ENCODE measurements at regions not wholly inside any gene's neighbourhood (a gene's known extent, or its start where the extent isn't known, plus 50 kb on each side); places are given as distances from the start of the nearest gene placed in this dataset.

DNA sequence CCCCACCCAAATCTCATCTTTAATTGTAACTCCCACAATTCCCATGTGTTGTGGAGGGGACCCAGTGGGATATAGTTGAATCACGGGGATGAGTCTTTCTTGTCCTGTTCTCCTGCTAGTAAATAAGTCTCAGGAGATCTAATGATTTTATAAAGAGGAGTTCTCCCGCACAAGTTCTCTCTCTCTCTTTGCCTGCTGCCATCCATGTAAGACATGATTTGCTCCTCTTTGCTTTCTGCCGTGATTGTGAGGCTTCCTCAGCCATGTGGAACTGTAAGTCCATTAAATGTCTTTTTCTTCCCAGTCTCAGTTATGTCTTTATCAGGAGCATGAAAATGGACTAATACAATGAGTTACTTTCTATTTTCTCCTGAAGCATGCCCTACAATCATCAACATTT is 1158.5 kb downstream of the CDH18 start:
- no peak for DNase-seq

DNA sequence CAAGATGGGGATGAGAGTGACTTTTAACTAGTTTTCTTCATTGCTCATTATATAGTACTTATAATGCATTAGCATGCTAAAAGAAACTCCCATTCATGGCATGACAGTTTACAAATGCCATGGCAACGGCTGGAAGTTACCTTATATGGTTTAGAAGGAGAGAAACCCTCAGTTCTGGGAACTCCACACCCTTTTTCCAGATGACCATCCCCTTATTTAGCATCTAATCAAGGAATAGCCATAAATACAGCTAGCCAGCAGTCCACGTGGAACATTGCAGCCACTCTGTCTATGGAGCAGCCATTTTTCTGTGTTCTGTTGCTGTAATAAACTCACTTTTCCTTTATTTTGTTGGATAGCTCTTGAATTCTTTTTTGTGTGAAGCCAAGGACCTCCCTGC is 1137.8 kb downstream of the CDH18 start:
- no peak for DNase-seq

DNA sequence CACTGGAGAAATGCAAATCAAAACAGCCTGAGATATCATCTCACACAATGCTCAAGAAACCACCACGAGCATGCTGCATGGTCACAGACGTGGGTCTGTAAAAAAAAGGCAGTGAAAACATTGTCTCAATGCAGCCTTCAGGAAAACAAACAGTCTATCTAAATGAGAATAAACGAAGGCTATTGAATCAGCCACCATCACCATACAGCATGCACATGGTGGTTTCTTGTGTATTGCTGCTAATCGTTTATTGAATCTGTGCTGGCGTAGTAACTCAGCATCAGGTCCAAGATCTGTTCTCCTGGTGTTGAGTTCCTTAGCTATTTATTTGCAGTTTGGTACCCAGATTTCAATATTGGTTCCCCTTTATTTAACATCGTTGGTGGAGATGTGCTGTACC is 1115.0 kb downstream of the CDH18 start:
- no peak for DNase-seq

DNA sequence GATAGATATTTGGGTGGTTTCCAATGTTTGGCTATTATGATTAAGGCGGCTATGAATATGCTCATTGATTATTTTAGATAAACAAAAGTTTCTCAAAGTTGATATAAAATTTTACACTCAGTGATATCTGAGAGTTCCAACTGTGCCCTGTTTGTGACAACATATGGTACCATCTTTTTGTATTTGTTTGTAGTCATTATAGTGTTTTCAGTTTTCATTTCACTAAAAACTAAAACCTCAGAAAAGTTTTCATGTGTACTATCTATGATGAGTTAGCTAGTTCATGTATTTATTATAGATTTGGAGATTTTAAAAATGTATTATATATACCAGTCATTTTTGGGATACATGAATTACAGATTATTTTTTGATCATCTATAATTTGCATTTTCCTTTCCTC is 1111.4 kb downstream of the CDH18 start:
- DNase-seq: no peak

DNA sequence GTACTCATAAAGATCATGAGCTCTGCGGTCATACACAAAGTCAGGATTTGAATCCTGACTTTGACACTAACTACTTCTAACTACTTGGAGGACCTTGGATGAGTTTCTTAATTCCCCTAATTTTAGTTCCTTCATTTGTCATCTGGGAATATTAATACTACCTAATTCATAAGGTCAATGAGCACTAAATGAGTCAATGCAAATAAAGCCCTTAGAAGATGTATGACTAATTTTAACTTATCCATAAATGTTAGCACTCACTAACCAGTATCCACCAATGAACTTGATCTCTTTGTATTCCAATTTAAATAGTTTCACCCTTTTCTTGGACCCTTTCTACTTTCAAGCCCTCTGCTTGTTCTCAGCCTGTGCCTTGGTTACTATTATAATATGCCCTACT is 1106.4 kb downstream of the CDH18 start:
- no peak for DNase-seq

DNA sequence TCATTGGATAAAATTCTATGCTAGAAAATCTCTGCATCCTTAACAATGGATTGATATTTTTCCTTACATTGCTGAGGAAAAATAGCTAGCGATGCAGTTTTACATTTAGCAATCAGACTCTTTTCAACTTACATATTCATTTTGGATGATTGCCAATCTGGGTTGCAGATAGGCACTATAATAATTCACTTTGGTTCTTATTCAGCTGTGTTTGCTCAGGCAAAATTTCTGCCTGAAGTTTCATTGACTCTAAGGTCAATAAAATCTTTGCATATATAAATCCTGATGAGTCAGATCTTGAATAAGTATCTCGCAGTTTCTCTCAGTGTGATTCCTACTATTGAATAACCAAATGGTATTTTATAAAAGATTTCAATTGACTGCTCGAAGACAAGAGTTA is 1105.8 kb downstream of the CDH18 start:
- no peak for DNase-seq

DNA sequence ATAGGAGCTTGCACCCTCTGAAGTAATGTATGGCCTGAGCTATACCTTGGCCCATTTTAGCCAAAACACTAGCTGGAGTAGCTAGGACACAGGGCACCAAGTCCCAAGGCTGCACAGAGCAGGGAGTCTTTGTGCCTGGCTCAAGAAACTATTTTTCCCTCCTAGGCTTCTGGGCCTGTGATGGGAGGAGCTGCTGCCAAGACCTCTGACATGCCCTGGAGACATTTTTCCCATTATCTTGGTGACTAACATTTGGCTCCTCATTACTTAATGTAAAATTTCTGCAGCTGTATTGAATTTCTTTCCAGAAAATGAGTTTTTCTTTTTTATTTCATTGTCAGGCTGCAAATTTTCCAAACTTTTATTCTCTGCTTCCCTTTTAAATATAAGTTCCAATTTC is 1099.2 kb downstream of the CDH18 start:
- no peak for DNase-seq

DNA sequence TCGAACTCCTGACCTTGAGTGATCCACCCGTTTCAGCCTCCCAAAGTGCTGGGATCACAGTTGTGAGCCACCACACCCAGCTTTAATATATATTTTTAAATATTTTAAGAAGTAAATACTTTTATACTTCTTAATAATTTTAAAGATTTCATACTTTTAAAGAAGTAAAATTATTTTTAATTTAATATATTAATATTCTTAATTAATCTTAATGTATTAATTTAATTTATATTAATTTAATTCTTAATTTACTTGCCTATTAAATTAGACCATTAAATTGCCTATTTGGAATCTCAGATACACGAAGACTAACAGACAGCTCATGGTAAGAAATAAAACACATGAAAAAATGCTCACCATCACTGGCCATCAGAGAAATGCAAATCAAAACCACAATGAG is 1087.4 kb downstream of the CDH18 start:
- no peak for DNase-seq

DNA sequence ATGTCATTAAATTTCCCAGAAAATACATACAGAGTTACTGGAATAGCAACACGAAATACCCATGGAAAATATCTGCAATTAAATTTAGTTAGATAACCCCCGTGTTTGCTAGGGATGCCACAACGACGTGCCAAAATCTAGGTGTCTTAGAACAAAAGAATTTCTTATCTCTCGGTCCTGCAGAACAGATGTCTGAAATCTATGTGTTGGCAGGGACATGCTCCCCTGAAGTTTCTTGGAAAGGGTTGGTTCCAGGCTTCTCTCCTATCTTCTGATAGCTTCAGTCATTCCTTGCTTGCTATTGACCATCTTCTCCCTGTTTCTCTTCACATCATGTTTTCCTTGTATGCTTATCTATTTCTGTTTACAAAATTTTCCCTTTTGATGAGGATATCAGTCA is 1067.0 kb downstream of the CDH18 start:
- DNase-seq: no peak

DNA sequence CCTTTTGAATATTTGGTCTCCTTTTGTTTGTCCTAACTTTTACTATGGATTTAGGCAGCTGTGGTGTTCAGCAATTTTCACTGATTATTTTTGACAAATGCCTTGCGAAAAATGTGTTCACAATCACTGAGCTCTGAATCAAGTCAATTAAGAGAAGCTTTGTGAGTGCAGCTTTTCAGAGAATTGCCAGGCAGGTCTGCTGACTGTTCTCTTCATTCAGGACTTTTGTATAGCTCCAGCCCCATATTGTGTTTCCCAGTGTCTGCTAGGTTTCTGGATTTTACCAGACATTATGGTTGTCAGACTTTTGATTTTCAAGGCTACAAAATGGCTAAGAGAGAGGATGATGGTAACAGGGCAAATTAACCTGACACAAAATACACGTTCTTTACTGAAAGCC is 1055.9 kb downstream of the CDH18 start:
- DNase-seq: no peak

DNA sequence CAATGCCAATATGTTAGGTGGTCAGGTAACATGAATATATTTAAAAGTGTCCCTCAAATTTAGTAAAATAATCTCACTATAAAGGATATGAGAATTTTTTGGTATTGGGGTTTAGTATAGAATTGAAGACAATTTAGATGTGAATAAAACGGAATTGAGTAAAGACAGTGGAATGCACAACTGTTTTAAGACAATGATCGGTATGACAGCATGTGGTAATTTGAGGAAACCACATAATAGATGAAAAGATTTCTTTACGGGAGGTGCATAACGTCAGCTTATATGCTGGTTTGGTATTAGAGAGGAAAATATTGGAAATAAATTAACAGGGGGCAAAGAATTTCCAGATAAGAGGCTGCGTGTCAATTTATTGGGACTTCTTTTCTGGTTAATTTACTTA is 1043.2 kb downstream of the CDH18 start:
- DNase-seq: no peak

DNA sequence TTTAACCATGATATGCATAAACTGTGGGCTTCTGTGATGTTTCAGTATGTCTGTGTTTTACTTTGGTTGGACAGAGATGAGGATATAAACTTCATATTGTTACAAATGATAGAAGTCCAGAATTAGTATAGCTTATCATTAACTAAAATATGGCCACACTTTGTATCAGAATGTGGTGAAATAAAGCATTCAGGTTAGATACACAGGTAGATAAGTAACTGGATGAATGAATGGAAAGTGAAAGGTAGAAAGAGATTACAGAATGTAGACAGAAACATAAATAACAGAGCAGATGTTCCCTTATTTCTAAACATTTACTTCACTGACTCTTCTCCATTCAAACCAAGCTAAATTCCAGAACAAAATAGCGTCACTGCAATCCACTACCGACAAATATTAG is 1033.8 kb downstream of the CDH18 start:
- DNase-seq: no peak

DNA sequence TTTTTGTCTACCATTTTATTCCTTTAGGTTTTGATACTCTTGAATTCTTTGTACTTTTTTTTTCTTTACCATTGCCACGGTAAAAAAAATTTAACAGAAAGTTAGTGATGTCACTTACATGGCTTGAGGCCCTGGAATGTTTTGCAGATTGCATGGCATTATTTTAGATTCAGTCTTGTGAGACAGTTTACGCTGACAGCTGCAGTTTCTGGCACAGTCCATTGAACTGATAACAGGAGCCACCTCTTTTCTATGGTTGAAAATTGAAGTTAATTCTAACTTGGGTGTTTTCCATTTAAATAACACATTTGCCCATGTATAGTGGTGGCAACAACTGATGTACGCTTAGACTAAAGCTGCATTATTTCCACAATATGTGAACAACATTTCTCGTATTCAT is 1028.5 kb downstream of the CDH18 start:
- DNase-seq: no peak

DNA sequence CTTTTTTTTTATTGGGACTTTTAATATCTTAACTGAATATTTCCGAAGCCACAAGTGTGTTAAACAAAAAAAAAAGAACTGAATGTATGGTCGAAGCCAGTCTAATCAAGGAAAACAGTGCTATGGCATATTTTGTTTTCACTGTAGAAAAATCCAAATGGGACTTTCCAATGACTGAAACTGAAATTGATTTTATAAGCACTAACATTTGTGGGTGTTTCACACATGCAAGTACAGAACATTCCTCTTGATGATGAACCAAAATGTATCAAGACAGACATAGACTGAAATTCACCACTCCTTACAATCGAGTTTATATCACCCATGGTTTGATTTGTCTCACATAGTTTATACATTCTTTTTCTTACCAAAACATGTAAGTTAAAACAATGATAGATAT is 1026.8 kb downstream of the CDH18 start:
- DNase-seq: no peak

DNA sequence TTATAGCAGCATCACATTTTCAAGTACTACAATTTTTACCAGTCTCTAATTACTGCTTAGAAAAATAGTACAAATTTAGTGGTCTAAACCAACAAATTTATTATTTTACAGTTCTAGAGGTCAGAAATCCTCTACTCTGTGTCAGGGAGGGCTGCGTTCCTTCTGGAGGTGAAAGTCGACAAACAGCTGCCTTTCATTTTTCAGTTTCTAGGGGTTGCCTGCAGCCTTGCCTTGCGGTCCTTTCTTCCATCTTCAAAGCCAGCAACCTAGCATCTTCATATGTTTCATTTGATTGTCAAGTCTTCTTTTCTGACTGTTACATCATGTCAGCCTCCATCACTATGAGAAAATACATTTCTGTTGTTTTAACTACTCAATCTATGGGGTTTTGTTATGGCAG is 1022.1 kb downstream of the CDH18 start:
- DNase-seq: no peak

DNA sequence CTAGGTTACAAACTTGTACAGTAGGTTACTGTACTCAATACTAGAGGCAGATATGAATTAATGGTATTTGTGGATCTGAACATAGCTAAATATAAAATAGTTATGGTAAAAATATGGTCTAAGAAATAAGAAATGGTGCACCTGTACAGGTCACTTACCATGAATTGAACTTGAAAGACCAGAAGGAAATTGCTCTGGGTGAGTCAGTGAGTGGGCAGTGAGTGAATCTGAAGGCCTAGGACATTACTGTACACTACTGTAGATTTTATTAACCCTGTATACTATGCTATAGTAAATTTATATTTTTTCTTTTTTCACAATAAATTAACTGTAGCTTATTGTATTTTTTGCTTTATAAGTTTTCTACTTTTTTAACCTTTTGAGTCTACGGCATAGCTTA is 1020.4 kb downstream of the CDH18 start:
- no peak for DNase-seq

DNA sequence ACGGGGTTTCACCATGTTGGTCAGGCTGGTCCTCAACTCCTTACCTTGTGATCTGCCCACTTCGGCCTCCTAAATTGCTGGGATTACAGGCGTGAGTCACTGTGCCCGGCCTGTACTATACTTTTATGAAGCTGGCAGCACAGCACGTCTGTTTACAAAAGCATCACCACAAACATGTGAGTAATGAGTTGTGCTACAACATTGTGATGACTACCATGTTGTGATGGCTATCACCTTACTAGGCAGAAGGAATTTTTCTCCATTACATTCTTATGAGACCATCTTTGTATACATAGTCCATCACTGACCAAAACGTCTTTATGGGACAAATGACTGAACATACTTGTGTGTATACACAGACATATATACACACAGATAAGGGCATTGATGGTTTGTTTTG is 1019.0 kb downstream of the CDH18 start:
- no peak for DNase-seq

DNA sequence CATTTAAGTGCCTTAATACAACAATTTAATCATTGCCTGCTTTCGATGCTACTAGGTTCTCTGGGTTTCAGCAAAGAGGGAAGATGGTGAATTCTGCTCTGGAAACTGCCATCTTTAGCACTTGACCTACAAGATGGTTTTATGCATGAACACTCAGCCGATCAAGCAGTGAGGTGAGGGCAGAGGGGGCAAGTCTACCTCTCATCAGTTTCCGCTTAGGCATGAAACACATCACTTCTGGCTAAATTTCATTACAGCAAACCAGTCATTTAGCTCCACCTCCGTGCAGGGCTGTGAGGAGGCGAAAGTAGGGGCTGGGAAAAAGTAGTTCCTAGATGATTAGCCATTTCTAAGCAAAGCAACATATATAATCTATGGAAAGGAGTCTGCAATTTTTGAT is 1018.0 kb downstream of the CDH18 start:
- DNase-seq: no peak

DNA sequence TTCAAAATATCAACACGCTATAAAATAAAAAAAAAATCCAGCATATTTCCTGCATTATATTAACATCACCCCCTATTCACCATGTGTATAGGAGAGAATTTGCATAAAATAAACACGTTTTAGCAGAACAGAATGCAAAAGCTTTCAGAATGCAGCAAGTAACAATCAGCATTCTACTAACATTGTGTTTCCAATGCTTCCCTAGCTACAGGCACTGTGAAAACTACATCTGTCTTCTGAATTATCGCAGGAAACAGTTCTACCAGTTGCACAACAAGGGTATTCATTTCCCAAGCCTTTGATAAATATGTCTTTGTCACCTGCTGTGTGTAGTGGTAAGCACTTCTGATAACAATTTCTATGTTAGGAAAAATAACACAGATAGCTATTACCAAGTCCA is 1015.8 kb downstream of the CDH18 start:
- no peak for DNase-seq

DNA sequence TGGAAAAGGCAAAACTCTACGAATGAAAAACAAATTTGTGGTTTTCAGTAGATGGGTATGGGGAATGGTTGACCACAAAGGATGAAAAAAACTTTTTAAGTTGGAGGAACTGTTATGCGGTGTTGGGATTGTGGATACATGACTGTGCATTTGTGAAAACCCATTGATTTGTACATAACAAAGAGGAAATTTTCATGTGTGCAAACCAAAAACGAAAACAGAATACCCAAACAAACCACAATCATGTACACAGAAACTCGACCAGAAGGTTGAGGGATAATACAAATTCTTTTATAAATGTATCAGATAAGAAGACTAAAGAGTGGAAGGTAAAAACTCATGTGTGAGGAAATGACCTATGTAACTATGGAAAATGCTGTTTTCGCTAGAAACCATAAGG is 1012.4 kb downstream of the CDH18 start:
- DNase-seq: no peak

DNA sequence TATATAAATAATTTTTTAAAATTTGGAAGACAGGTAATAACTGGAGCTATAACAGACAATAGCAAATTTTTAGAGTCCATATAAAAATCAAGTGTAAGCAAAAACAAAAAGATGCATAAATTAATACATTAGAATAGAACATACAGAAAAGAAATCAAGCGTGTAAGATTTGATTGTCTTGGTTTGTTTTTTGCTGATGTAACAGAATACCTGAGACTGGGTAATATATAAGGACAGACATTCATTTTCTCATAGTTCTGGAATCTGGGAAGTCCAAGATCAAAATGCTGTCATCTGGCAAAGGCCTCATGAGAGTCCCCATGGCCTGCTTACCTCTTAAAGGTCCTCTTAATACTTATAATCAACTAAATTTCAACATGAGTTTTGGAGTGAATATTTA is 1010.1 kb downstream of the CDH18 start:
- no peak for DNase-seq

DNA sequence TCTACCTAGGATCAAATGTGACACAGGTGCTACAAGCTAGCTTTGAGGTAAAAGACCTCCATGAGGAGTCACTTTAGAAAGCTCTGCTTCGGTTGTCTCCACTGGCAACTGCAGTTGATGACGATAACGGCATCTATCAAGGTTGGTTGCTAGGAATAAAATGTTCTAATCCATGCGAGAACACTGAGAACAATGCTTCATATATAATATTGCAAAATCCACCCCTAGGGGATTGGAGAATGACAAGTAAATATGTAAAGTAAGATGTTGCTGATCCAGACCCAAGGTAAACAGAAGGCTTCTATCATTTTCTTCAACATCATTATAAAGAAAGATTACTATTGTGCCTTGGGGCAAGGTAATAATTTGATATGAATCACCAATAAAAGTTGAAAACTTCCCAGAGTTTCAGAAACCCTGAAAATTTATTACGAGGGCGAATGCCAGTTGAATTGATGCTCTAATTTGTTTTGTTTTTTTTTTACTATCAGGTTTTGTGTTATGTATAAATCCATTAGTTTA is 1003.4 kb downstream of the CDH18 start:
- DNase-seq: no peak

DNA sequence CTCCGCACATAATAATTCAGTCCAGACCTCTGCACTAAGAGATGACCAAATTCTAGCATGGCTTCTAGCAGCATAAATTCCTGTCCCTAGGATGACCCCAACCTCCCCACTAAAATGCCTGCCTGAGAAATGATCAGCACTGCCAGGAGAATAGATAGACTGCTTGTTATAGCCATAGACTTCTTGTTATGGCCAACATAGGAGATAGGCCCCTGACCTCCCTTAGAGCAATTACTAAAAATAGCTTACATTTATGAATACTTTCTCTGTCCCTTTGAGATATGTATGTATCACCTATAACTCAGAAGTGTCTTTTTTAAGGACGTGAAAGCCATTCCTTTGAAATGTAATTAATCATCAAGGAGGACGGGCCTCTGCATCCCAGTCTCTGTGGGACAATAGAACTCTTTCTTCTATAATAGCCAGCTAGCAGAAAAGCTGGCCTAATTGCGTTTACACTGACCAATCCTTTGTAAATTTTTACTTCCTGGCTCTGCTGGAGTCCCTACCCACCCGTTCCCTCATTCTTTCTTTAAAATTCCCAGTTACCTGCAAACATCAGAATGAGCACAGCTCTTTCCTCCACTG is 1002.7 kb downstream of the CDH18 start:
- no peak for DNase-seq

DNA sequence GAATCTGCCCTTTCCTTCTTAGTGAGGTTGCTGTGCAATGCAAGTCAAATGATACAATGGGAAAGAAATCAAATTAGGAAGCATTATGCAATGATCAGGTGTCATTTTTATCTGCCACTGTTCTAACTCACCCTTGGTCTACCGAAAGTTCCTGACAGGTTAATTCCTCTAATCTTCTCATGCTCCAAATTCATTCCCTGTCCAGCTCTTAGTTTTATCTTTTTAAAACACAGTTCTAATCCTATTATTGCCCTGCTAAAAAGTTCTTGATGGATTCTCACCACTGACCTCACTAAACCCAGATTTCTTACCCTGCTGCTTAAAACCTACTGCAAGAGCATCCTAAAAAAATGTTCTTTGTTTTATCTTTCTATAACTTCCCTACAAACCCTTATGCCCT is 1000.9 kb downstream of the CDH18 start:
- no peak for DNase-seq

DNA sequence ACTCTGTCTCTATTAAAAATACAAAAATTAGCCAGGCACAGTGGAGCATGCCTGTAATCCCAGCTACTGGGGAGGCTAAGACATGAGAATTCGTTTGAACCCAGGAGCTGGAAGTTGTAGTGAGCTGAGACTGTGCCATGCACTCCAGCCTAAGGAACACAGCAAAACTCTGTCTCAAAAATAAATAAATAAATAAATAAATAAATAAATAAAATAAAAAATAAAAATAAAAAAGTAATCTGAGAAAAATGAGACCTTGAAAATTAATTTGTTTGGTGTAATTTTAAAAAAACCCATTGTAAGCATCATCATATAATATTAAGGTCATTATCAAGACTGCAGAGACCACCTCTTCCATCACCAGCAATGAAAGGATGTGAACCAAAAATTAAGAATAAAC is 997.1 kb downstream of the CDH18 start:
- DNase-seq: no peak

DNA sequence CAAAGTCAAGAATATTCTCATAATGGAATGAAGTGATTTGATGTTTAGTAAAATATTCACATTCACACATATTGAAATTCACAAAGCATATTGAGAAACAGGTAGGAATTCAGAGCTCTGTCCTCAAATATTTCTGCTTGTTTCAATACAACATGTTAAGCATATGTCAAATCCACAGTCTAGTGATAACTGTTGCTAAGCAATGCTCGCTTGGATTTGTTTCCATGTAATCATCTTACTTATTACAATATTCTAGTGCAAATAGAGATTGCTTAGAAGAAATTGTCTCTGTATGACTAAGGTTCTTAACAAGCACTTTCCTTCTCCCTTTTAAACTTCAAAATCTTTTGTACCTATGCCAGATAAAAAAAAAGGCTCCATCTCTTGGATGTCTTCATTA is 995.7 kb downstream of the CDH18 start:
- DNase-seq: no peak
